Neural cell (in vitro differentiated cells): ENCODE measurements at regions not wholly inside any gene's neighbourhood (a gene's known extent, or its start where the extent isn't known, plus 50 kb on each side); places are given as distances from the start of the nearest gene placed in this dataset.

ENCODE experiments used
- H2AFZ ChIP-seq: fragments of 200-600, 300-800 bp; sonication (generic), shearing (Covaris generic); 2 replicates; pipeline ENCODE4 v1.6.0; 2014; ENCODE audit warnings: low read depth, mild to moderate bottlenecking, antibody characterized with exemption, low read length, moderate library complexity
- H3F3A ChIP-seq: fragments of 200-600 bp; shearing (Covaris generic); 2 replicates; pipeline ENCODE4 v1.6.1; 2016; ENCODE audit warnings: mild to moderate bottlenecking, moderate library complexity, mixed read lengths, antibody characterized with exemption, low read length; ENCODE audit not compliant: insufficient read depth, poor library complexity, severe bottlenecking
- H3K27ac ChIP-seq: fragments of 200-600, 300-800 bp; sonication (generic), shearing (Covaris generic); 2 replicates; pipeline ENCODE4 v1.5.1; 2014; ENCODE audit warnings: mild to moderate bottlenecking, low read length, moderate library complexity
- H3K27me3 ChIP-seq: fragments of 300-800, 200-600 bp; sonication (generic), shearing (Covaris generic); 2 replicates; pipeline ENCODE4 v1.6.0; 2014; ENCODE audit warnings: mild to moderate bottlenecking, low read depth, low read length, moderate library complexity; ENCODE audit not compliant: insufficient read depth
- H3K36me3 ChIP-seq: fragments of 300-800, 200-600 bp; sonication (generic), shearing (Covaris generic); 2 replicates; pipeline ENCODE4 v1.5.1; 2014; ENCODE audit warnings: mild to moderate bottlenecking, antibody characterized with exemption, low read length, moderate library complexity; ENCODE audit not compliant: insufficient read depth
- H3K4me2 ChIP-seq: fragments of 300-800, 200-600 bp; sonication (generic), shearing (Covaris generic); 2 replicates; pipeline ENCODE4 v1.6.0; 2014; ENCODE audit warnings: mild to moderate bottlenecking, low read length
- H3K4me3 ChIP-seq: fragments of 300-800, 200-600 bp; sonication (generic), shearing (Covaris generic); 2 replicates; pipeline ENCODE4 v1.5.1; 2014; ENCODE audit warnings: mild to moderate bottlenecking, low read length, moderate library complexity
- H3K79me2 ChIP-seq: fragments of 200-600 bp; shearing (Covaris generic); replicated peaks from 2 replicates; pipeline ENCODE4 v1.6.0; 2014; ENCODE audit warnings: mild to moderate bottlenecking, low read length, moderate library complexity; ENCODE audit not compliant: insufficient read depth
- H3K9ac ChIP-seq: fragments of 300-800, 200-600 bp; sonication (generic), shearing (Covaris generic); 2 replicates; pipeline ENCODE4 v1.6.1; 2016; ENCODE audit warnings: mild to moderate bottlenecking, low read length, mixed read lengths
- H3K9me2 ChIP-seq: fragments of 200-600 bp; shearing (Covaris generic); 2 replicates; pipeline ENCODE4 v1.6.1; 2016; ENCODE audit warnings: mild to moderate bottlenecking, low read length, mixed read lengths; ENCODE audit not compliant: insufficient read depth
- H3K9me3 ChIP-seq: fragments of 200-600, 300-800 bp; sonication (generic), shearing (Covaris generic); 2 replicates; pipeline ENCODE4 v1.6.1; 2016; ENCODE audit warnings: mild to moderate bottlenecking, mixed run types, low read length, moderate library complexity, mixed read lengths
- H4K20me1 ChIP-seq: fragments of 200-600 bp; shearing (Covaris generic); 2 replicates; pipeline ENCODE4 v1.6.1; 2016; ENCODE audit warnings: mild to moderate bottlenecking, mixed run types; ENCODE audit not compliant: insufficient read depth
- EP300 ChIP-seq: fragments of 450-650 bp; conservative IDR thresholded peaks from 2 replicates; pipeline ENCODE4 v1.6.1; 2014; ENCODE audit warnings: antibody characterized with exemption, mild to moderate bottlenecking, moderate library complexity; ENCODE audit not compliant: poor library complexity, severe bottlenecking
- EZH2 ChIP-seq: fragments of 200-600, 300-800 bp; shearing (Covaris generic), sonication (generic); IDR thresholded peaks from 2 replicates; pipeline ENCODE4 v1.6.1; 2014; ENCODE audit warnings: antibody characterized with exemption, low read length, borderline replicate concordance, mild to moderate bottlenecking; ENCODE audit not compliant: insufficient read depth, poor library complexity, severe bottlenecking
- MXI1 ChIP-seq: fragments of 450-650 bp; conservative IDR thresholded peaks from 2 replicates; pipeline ENCODE4 v1.6.1; 2014; ENCODE audit warnings: antibody characterized with exemption, mild to moderate bottlenecking; ENCODE audit not compliant: poor library complexity, severe bottlenecking
- POLR2AphosphoS5 ChIP-seq: IDR thresholded peaks from 2 replicates; pipeline ENCODE4 v1.6.1; 2012
- RAD21 ChIP-seq: fragments of 450-650 bp; conservative IDR thresholded peaks from 2 replicates; pipeline ENCODE4 v1.6.1; 2014; ENCODE audit warnings: antibody characterized with exemption, mild to moderate bottlenecking, moderate library complexity
- SMC3 ChIP-seq: fragments of 450-650 bp; conservative IDR thresholded peaks from 2 replicates; pipeline ENCODE4 v1.6.1; 2014; ENCODE audit warnings: antibody characterized with exemption, mild to moderate bottlenecking, moderate library complexity; ENCODE audit not compliant: poor library complexity
- TAF1 ChIP-seq: IDR thresholded peaks from 2 replicates; pipeline ENCODE4 v1.6.1; 2012; ENCODE audit warnings: low read depth
- TF ChIP-seq, protein P1 (sequence below): IDR thresholded peaks from 2 replicates; pipeline ENCODE4 v1.6.1; 2012; ENCODE audit warnings: borderline replicate concordance
- TF ChIP-seq, protein P2 (sequence below): fragments of 450-650 bp; IDR thresholded peaks from 2 replicates; pipeline ENCODE4 v1.5.1; 2014; ENCODE audit warnings: antibody characterized with exemption, mild to moderate bottlenecking, moderate library complexity; ENCODE audit not compliant: poor library complexity, severe bottlenecking

DNA sequence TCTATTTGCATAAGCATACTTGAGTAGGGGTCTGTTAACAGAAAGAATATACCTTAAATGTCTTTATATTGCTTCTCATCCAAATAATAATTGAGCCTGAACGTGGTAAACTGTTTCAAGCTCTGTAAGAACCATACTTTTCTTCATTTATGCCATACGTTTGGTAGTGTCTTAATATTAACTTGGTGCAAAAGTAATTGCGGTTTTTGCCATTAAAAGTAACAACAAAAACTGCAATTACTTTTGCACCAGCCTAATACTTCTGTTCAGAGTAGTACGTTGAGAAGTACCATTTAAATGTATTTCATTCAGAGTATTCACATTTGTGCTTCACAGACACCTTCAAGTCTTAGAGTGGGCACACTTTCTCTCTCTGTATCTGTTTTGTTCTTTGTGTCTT is 60.5 kb downstream of the DDIT4L start:
- H3K4me2 ChIP-seq: no peak overlapping the region
- H3K9me2 ChIP-seq: no peaks in the 10 kb centered on the region
- H3K9me3 ChIP-seq: no peaks in the 10 kb centered on the region
- H2AFZ ChIP-seq: no peak overlapping the region
- no peaks in the 10 kb centered on the region for H4K20me1 ChIP-seq
- H3F3A ChIP-seq: no peaks in the 10 kb centered on the region
- TF ChIP-seq EZH2 (no peak), POLR2AphosphoS5 (no peak), RAD21 (no peak), EP300 (no peak), TAF1 (no peak), MXI1 (no peak), SMC3 (no peak)
- TF ChIP-seq, protein P1, sequence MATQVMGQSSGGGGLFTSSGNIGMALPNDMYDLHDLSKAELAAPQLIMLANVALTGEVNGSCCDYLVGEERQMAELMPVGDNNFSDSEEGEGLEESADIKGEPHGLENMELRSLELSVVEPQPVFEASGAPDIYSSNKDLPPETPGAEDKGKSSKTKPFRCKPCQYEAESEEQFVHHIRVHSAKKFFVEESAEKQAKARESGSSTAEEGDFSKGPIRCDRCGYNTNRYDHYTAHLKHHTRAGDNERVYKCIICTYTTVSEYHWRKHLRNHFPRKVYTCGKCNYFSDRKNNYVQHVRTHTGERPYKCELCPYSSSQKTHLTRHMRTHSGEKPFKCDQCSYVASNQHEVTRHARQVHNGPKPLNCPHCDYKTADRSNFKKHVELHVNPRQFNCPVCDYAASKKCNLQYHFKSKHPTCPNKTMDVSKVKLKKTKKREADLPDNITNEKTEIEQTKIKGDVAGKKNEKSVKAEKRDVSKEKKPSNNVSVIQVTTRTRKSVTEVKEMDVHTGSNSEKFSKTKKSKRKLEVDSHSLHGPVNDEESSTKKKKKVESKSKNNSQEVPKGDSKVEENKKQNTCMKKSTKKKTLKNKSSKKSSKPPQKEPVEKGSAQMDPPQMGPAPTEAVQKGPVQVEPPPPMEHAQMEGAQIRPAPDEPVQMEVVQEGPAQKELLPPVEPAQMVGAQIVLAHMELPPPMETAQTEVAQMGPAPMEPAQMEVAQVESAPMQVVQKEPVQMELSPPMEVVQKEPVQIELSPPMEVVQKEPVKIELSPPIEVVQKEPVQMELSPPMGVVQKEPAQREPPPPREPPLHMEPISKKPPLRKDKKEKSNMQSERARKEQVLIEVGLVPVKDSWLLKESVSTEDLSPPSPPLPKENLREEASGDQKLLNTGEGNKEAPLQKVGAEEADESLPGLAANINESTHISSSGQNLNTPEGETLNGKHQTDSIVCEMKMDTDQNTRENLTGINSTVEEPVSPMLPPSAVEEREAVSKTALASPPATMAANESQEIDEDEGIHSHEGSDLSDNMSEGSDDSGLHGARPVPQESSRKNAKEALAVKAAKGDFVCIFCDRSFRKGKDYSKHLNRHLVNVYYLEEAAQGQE: no peak
- no peaks in the 10 kb centered on the region for H3K79me2 ChIP-seq
- no peaks in the 10 kb centered on the region for H3K27me3 ChIP-seq
- H3K4me3 ChIP-seq: no peak overlapping the region
- no peak overlapping the region for H3K27ac ChIP-seq
- no peak overlapping the region for H3K9ac ChIP-seq
- H3K36me3 ChIP-seq: no peaks in the 10 kb centered on the region

DNA sequence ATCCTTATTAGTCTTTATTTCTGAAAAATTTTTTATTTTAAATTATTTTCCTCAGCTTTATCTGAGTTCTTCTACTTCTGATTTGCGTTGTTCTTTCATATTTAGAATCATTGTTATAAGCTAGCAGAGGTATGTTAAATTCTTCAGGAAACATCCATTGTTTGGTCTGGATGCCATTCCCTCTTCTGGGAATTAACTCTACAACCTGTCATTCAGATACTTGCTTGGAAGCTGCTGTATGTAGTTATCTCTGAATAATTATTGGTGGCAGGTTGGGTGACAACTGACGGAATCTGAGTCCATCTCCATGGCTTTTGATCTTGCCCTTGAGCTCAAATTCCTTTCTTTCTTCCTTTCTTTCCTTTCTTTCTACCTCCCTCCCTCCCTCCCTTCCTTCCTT is 61.9 kb downstream of the DDIT4L start:
- no peak for TF ChIP-seq EP300
- no peak for TF ChIP-seq SMC3
- peak; percentile 34 for TF ChIP-seq POLR2AphosphoS5
- no peak for TF ChIP-seq EZH2
- TF ChIP-seq TAF1: no peak
- TF ChIP-seq MXI1: no peak
- TF ChIP-seq RAD21: no peak
- TF ChIP-seq, protein P2, sequence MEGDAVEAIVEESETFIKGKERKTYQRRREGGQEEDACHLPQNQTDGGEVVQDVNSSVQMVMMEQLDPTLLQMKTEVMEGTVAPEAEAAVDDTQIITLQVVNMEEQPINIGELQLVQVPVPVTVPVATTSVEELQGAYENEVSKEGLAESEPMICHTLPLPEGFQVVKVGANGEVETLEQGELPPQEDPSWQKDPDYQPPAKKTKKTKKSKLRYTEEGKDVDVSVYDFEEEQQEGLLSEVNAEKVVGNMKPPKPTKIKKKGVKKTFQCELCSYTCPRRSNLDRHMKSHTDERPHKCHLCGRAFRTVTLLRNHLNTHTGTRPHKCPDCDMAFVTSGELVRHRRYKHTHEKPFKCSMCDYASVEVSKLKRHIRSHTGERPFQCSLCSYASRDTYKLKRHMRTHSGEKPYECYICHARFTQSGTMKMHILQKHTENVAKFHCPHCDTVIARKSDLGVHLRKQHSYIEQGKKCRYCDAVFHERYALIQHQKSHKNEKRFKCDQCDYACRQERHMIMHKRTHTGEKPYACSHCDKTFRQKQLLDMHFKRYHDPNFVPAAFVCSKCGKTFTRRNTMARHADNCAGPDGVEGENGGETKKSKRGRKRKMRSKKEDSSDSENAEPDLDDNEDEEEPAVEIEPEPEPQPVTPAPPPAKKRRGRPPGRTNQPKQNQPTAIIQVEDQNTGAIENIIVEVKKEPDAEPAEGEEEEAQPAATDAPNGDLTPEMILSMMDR: no peak
- TF ChIP-seq, protein P1: peak; percentile 93
- H3K36me3 ChIP-seq: no peaks in the 10 kb centered on the region
- H3K4me2 ChIP-seq: no peak overlapping the region
- no peak overlapping the region for H2AFZ ChIP-seq
- no peak overlapping the region for H3K9ac ChIP-seq
- no peaks in the 10 kb centered on the region for H4K20me1 ChIP-seq
- H3K27ac ChIP-seq: peak overlapping the region; percentile 36
- no peaks in the 10 kb centered on the region for H3F3A ChIP-seq
- H3K9me3 ChIP-seq: no peaks in the 10 kb centered on the region
- H3K79me2 ChIP-seq: no peaks in the 10 kb centered on the region
- no peaks in the 10 kb centered on the region for H3K9me2 ChIP-seq
- no peaks in the 10 kb centered on the region for H3K27me3 ChIP-seq
- H3K4me3 ChIP-seq: no peak overlapping the region
